SU-DHL-6 (cell line): ENCODE measurements at regions not wholly inside any gene's neighbourhood (a gene's known extent, or its start where the extent isn't known, plus 50 kb on each side); places are given as distances from the start of the nearest gene placed in this dataset.

Experiments used
- H2AFZ ChIP-seq: fragments of 200-600 bp; sonication (generic); 2 replicates; pipeline ENCODE4 v1.6.1; 2014; ENCODE audit warnings: low read depth, mild to moderate bottlenecking, moderate library complexity, mixed read lengths, antibody characterized with exemption, low read length; ENCODE audit not compliant: severe bottlenecking
- H3F3A ChIP-seq: fragments of 200-600 bp; shearing (Covaris generic); 2 replicates; pipeline ENCODE4 v1.6.0; 2016; ENCODE audit warnings: antibody characterized with exemption, mild to moderate bottlenecking; ENCODE audit not compliant: insufficient read depth
- H3K27ac ChIP-seq: fragments of 200-600 bp; sonication (generic); 2 replicates; pipeline ENCODE4 v1.5.1; 2016; ENCODE audit warnings: low read depth, mild to moderate bottlenecking, low read length, moderate library complexity, mixed read lengths
- H3K27me3 ChIP-seq: fragments of 200-600 bp; sonication (generic), shearing (Covaris generic); 2 replicates; pipeline ENCODE4 v1.6.0; 2014; ENCODE audit warnings: mild to moderate bottlenecking, low read length
- H3K36me3 ChIP-seq: fragments of 200-600 bp; sonication (generic); 2 replicates; pipeline ENCODE4 v1.6.1; 2014; ENCODE audit warnings: mild to moderate bottlenecking, low read length, mixed read lengths
- H3K4me2 ChIP-seq: fragments of 300-600, 200-600 bp; shearing (Covaris generic), sonication (generic); 2 replicates; pipeline ENCODE4 v1.6.0; 2014; ENCODE audit warnings: low read length, low read depth, mild to moderate bottlenecking; ENCODE audit not compliant: poor library complexity, severe bottlenecking
- H3K4me3 ChIP-seq: fragments of 200-600 bp; sonication (generic); 2 replicates; pipeline ENCODE4 v1.5.1; 2014; ENCODE audit warnings: antibody characterized with exemption, low read length, mild to moderate bottlenecking, mixed read lengths; ENCODE audit not compliant: insufficient read depth, poor library complexity, severe bottlenecking
- H3K79me2 ChIP-seq: fragments of 200-600 bp; sonication (generic); 2 replicates; pipeline ENCODE4 v1.6.1; 2014; ENCODE audit warnings: mild to moderate bottlenecking, low read length, moderate library complexity; ENCODE audit not compliant: insufficient read depth
- H3K9ac ChIP-seq: fragments of 200-600 bp; sonication (generic); 2 replicates; pipeline ENCODE4 v1.7.0; 2014; ENCODE audit warnings: mild to moderate bottlenecking, low read length
- H3K9me2 ChIP-seq: fragments of 200-600 bp; sonication (generic); replicated peaks from 2 replicates; pipeline ENCODE4 v1.6.1; 2014; ENCODE audit warnings: low read length; ENCODE audit not compliant: insufficient read depth
- H3K9me3 ChIP-seq: fragments of 200-600 bp; sonication (generic); 2 replicates; pipeline ENCODE4 v1.6.1; 2014; ENCODE audit warnings: low read length, mixed read lengths; ENCODE audit not compliant: insufficient read depth
- H4K20me1 ChIP-seq: fragments of 200-600 bp; sonication (generic); 2 replicates; pipeline ENCODE4 v1.6.1; 2014; ENCODE audit warnings: low read depth, mild to moderate bottlenecking, antibody characterized with exemption, low read length, moderate library complexity, mixed read lengths
- CTCF ChIP-seq: fragments of 200-600 bp; sonication (generic); IDR thresholded peaks from one replicate; pipeline ENCODE4 v1.5.1; 2017; ENCODE audit warnings: antibody characterized with exemption, mild to moderate bottlenecking, low read length, moderate library complexity; ENCODE audit not compliant: insufficient read depth, poor library complexity, severe bottlenecking
- EZH2phosphoT487 ChIP-seq: fragments of 200-600 bp; sonication (generic), shearing (Covaris generic); conservative IDR thresholded peaks from 2 replicates; pipeline ENCODE4 v1.6.1; 2018; ENCODE audit warnings: mild to moderate bottlenecking, antibody characterized with exemption, low read length, moderate library complexity, mixed read lengths

- Histone ChIP-seq H2AFZ (no peak overlapping the region), H3K9me3 (no peaks in the 10 kb centered on the region), H3K4me2 (no peak overlapping the region), H3K27ac (no peak overlapping the region), H3K36me3 (no peaks in the 10 kb centered on the region), H3K27me3 (no peaks in the 10 kb centered on the region), H3K4me3 (no peak overlapping the region), H3K9ac (no peak overlapping the region), H4K20me1 (no peaks in the 10 kb centered on the region), H3F3A (no peaks in the 10 kb centered on the region), H3K79me2 (no peaks in the 10 kb centered on the region), H3K9me2 (no peaks in the 10 kb centered on the region)
- TF ChIP-seq EZH2phosphoT487 (no peak), CTCF (no peak)
Observed at GRCh38 chr16:73427164-73427563, 379.2 kb upstream of the ZFHX3 start.

GRCh38 chr16:73426433-73427160 lies 378.7 kb upstream of the ZFHX3 start:
- Histone ChIP-seq H3K79me2 (no peaks in the 10 kb centered on the region), H3K9me2 (no peaks in the 10 kb centered on the region), H3K4me3 (no peak overlapping the region), H3K27me3 (no peaks in the 10 kb centered on the region), H4K20me1 (no peaks in the 10 kb centered on the region), H2AFZ (no peak overlapping the region), H3K9ac (no peak overlapping the region), H3F3A (no peaks in the 10 kb centered on the region), H3K9me3 (no peaks in the 10 kb centered on the region), H3K36me3 (no peaks in the 10 kb centered on the region), H3K27ac (no peak overlapping the region), H3K4me2 (no peak overlapping the region)
- no peak for TF ChIP-seq CTCF
- TF ChIP-seq EZH2phosphoT487, result no peak

- Histone ChIP-seq H3K27ac (no peak overlapping the region), H4K20me1 (no peaks in the 10 kb centered on the region), H3K4me2 (no peak overlapping the region), H3K27me3 (no peaks in the 10 kb centered on the region), H3K4me3 (no peak overlapping the region), H3K79me2 (no peaks in the 10 kb centered on the region), H3K9ac (no peak overlapping the region), H3F3A (no peaks in the 10 kb centered on the region), H2AFZ (no peak overlapping the region), H3K9me3 (no peaks in the 10 kb centered on the region), H3K36me3 (no peaks in the 10 kb centered on the region), H3K9me2 (no peaks in the 10 kb centered on the region)
- TF ChIP-seq CTCF, result no peak
- no peak for TF ChIP-seq EZH2phosphoT487
Observed at GRCh38 chr16:73420676-73421075, 372.7 kb upstream of the ZFHX3 start.
